ENCODE measurements at regions not wholly inside any gene's neighbourhood (a gene's known extent, or its start where the extent isn't known, plus 50 kb on each side); places are given as distances from the start of the nearest gene placed in this dataset.

GRCh38 chr10:31648966-31649365 is 279.7 kb downstream of the ARHGAP12 start:
- H3K27me3 ChIP-seq (ENCODE audit: control insufficient read depth in 2 of 2, insufficient read depth in 2 of 2, low read length in 2 of 2) = no peaks in the 10 kb centered on the region
- H3K9ac ChIP-seq (ENCODE audit: low read depth in 1 of 2, low read length in 2 of 2) = no peak overlapping the region
- no peak overlapping the region for H3K4me3 ChIP-seq (ENCODE audit: low read length in 2 of 2)
- no peak overlapping the region for H3K27ac ChIP-seq (ENCODE audit: low read depth in 2 of 2, low read length in 2 of 2)
- H3K4me1 ChIP-seq (ENCODE audit: control insufficient read depth in 2 of 2, insufficient read depth in 2 of 2, low read length in 2 of 2) = no peaks in the 10 kb centered on the region
- H3K36me3 ChIP-seq (ENCODE audit: control insufficient read depth in 2 of 2, insufficient read depth in 2 of 2, low read length in 2 of 2) = no peaks in the 10 kb centered on the region
- no peaks in the 10 kb centered on the region for H3K9me3 ChIP-seq (ENCODE audit: control insufficient read depth in 2 of 2, low read length in 2 of 2)

GRCh38 chr10:31647861-31648260 is 280.8 kb downstream of the ARHGAP12 start:
- Histone ChIP-seq H3K27ac (ENCODE audit: low read depth in 2 of 2, low read length in 2 of 2) (no peak overlapping the region), H3K4me3 (ENCODE audit: low read length in 2 of 2) (no peak overlapping the region), H3K36me3 (ENCODE audit: control insufficient read depth in 2 of 2, insufficient read depth in 2 of 2, low read length in 2 of 2) (no peaks in the 10 kb centered on the region), H3K27me3 (ENCODE audit: control insufficient read depth in 2 of 2, insufficient read depth in 2 of 2, low read length in 2 of 2) (no peaks in the 10 kb centered on the region), H3K9ac (ENCODE audit: low read depth in 1 of 2, low read length in 2 of 2) (no peak overlapping the region), H3K4me1 (ENCODE audit: control insufficient read depth in 2 of 2, insufficient read depth in 2 of 2, low read length in 2 of 2) (no peaks in the 10 kb centered on the region), H3K9me3 (ENCODE audit: control insufficient read depth in 2 of 2, low read length in 2 of 2) (no peaks in the 10 kb centered on the region)

GRCh38 chr10:31646519-31646918 is 282.1 kb downstream of the ARHGAP12 start:
- no peak overlapping the region for H3K4me3 ChIP-seq (ENCODE audit: low read length in 2 of 2)
- no peak overlapping the region for H3K27ac ChIP-seq (ENCODE audit: low read depth in 2 of 2, low read length in 2 of 2)
- no peaks in the 10 kb centered on the region for H3K4me1 ChIP-seq (ENCODE audit: control insufficient read depth in 2 of 2, insufficient read depth in 2 of 2, low read length in 2 of 2)
- no peak overlapping the region for H3K9ac ChIP-seq (ENCODE audit: low read depth in 1 of 2, low read length in 2 of 2)
- H3K27me3 ChIP-seq (ENCODE audit: control insufficient read depth in 2 of 2, insufficient read depth in 2 of 2, low read length in 2 of 2) = no peaks in the 10 kb centered on the region
- H3K9me3 ChIP-seq (ENCODE audit: control insufficient read depth in 2 of 2, low read length in 2 of 2) = no peaks in the 10 kb centered on the region
- no peaks in the 10 kb centered on the region for H3K36me3 ChIP-seq (ENCODE audit: control insufficient read depth in 2 of 2, insufficient read depth in 2 of 2, low read length in 2 of 2)

- H3K9ac ChIP-seq (ENCODE audit: low read depth in 1 of 2, low read length in 2 of 2) = no peak overlapping the region
- no peaks in the 10 kb centered on the region for H3K27me3 ChIP-seq (ENCODE audit: control insufficient read depth in 2 of 2, insufficient read depth in 2 of 2, low read length in 2 of 2)
- H3K27ac ChIP-seq (ENCODE audit: low read depth in 2 of 2, low read length in 2 of 2) = no peak overlapping the region
- H3K36me3 ChIP-seq (ENCODE audit: control insufficient read depth in 2 of 2, insufficient read depth in 2 of 2, low read length in 2 of 2) = no peaks in the 10 kb centered on the region
- H3K9me3 ChIP-seq (ENCODE audit: control insufficient read depth in 2 of 2, low read length in 2 of 2) = no peaks in the 10 kb centered on the region
- no peaks in the 10 kb centered on the region for H3K4me1 ChIP-seq (ENCODE audit: control insufficient read depth in 2 of 2, insufficient read depth in 2 of 2, low read length in 2 of 2)
- no peak overlapping the region for H3K4me3 ChIP-seq (ENCODE audit: low read length in 2 of 2)
These were observed 282.8 kb downstream of the ARHGAP12 start for GRCh38 chr10:31645786-31646185.

GRCh38 chr10:31644931-31645633 is 283.5 kb downstream of the ARHGAP12 start:
- Histone ChIP-seq H3K4me1 (ENCODE audit: control insufficient read depth in 2 of 2, insufficient read depth in 2 of 2, low read length in 2 of 2) (no peaks in the 10 kb centered on the region), H3K9ac (ENCODE audit: low read depth in 1 of 2, low read length in 2 of 2) (no peak overlapping the region), H3K27me3 (ENCODE audit: control insufficient read depth in 2 of 2, insufficient read depth in 2 of 2, low read length in 2 of 2) (no peaks in the 10 kb centered on the region), H3K4me3 (ENCODE audit: low read length in 2 of 2) (no peak overlapping the region), H3K9me3 (ENCODE audit: control insufficient read depth in 2 of 2, low read length in 2 of 2) (no peaks in the 10 kb centered on the region), H3K27ac (ENCODE audit: low read depth in 2 of 2, low read length in 2 of 2) (no peak overlapping the region), H3K36me3 (ENCODE audit: control insufficient read depth in 2 of 2, insufficient read depth in 2 of 2, low read length in 2 of 2) (no peaks in the 10 kb centered on the region)

GRCh38 chr10:31642281-31642680 is 286.4 kb downstream of the ARHGAP12 start:
- Histone ChIP-seq H3K9me3 (ENCODE audit: control insufficient read depth in 2 of 2, low read length in 2 of 2) (no peaks in the 10 kb centered on the region), H3K27ac (ENCODE audit: low read depth in 2 of 2, low read length in 2 of 2) (no peak overlapping the region), H3K9ac (ENCODE audit: low read depth in 1 of 2, low read length in 2 of 2) (no peak overlapping the region), H3K27me3 (ENCODE audit: control insufficient read depth in 2 of 2, insufficient read depth in 2 of 2, low read length in 2 of 2) (no peaks in the 10 kb centered on the region), H3K4me1 (ENCODE audit: control insufficient read depth in 2 of 2, insufficient read depth in 2 of 2, low read length in 2 of 2) (no peaks in the 10 kb centered on the region), H3K36me3 (ENCODE audit: control insufficient read depth in 2 of 2, insufficient read depth in 2 of 2, low read length in 2 of 2) (no peaks in the 10 kb centered on the region), H3K4me3 (ENCODE audit: low read length in 2 of 2) (no peak overlapping the region)

GRCh38 chr10:31635415-31636065 is 293.1 kb downstream of the ARHGAP12 start:
- no peak overlapping the region for H3K9ac ChIP-seq (ENCODE audit: low read depth in 1 of 2, low read length in 2 of 2)
- H3K4me1 ChIP-seq (ENCODE audit: control insufficient read depth in 2 of 2, insufficient read depth in 2 of 2, low read length in 2 of 2) = no peaks in the 10 kb centered on the region
- H3K9me3 ChIP-seq (ENCODE audit: control insufficient read depth in 2 of 2, low read length in 2 of 2) = no peaks in the 10 kb centered on the region
- no peaks in the 10 kb centered on the region for H3K27me3 ChIP-seq (ENCODE audit: control insufficient read depth in 2 of 2, insufficient read depth in 2 of 2, low read length in 2 of 2)
- H3K36me3 ChIP-seq (ENCODE audit: control insufficient read depth in 2 of 2, insufficient read depth in 2 of 2, low read length in 2 of 2) = no peaks in the 10 kb centered on the region
- H3K27ac ChIP-seq (ENCODE audit: low read depth in 2 of 2, low read length in 2 of 2) = no peak overlapping the region
- H3K4me3 ChIP-seq (ENCODE audit: low read length in 2 of 2) = no peak overlapping the region

- no peaks in the 10 kb centered on the region for H3K36me3 ChIP-seq (ENCODE audit: control insufficient read depth in 2 of 2, insufficient read depth in 2 of 2, low read length in 2 of 2)
- no peak overlapping the region for H3K9ac ChIP-seq (ENCODE audit: low read depth in 1 of 2, low read length in 2 of 2)
- no peaks in the 10 kb centered on the region for H3K9me3 ChIP-seq (ENCODE audit: control insufficient read depth in 2 of 2, low read length in 2 of 2)
These were observed 293.6 kb downstream of the ARHGAP12 start for GRCh38 chr10:31635009-31635408.

GRCh38 chr10:31630861-31631567 is 297.6 kb downstream of the ARHGAP12 start:
- Histone ChIP-seq H3K36me3 (ENCODE audit: control insufficient read depth in 2 of 2, insufficient read depth in 2 of 2, low read length in 2 of 2) (no peaks in the 10 kb centered on the region), H3K27me3 (ENCODE audit: control insufficient read depth in 2 of 2, insufficient read depth in 2 of 2, low read length in 2 of 2) (no peaks in the 10 kb centered on the region), H3K9ac (ENCODE audit: low read depth in 1 of 2, low read length in 2 of 2) (no peak overlapping the region), H3K4me1 (ENCODE audit: control insufficient read depth in 2 of 2, insufficient read depth in 2 of 2, low read length in 2 of 2) (no peaks in the 10 kb centered on the region), H3K9me3 (ENCODE audit: control insufficient read depth in 2 of 2, low read length in 2 of 2) (no peaks in the 10 kb centered on the region), H3K4me3 (ENCODE audit: low read length in 2 of 2) (no peak overlapping the region), H3K27ac (ENCODE audit: low read depth in 2 of 2, low read length in 2 of 2) (no peak overlapping the region)

More at GRCh38 chr10:31635009-31635408, 293.6 kb downstream of the ARHGAP12 start:
- Histone ChIP-seq H3K4me1 (ENCODE audit: control insufficient read depth in 2 of 2, insufficient read depth in 2 of 2, low read length in 2 of 2) (no peaks in the 10 kb centered on the region), H3K27ac (ENCODE audit: low read depth in 2 of 2, low read length in 2 of 2) (no peak overlapping the region), H3K4me3 (ENCODE audit: low read length in 2 of 2) (no peak overlapping the region), H3K27me3 (ENCODE audit: control insufficient read depth in 2 of 2, insufficient read depth in 2 of 2, low read length in 2 of 2) (no peaks in the 10 kb centered on the region)

GRCh38 chr10:31625566-31625965 is 303.1 kb downstream of the ARHGAP12 start:
- H3K9ac ChIP-seq (ENCODE audit: low read depth in 1 of 2, low read length in 2 of 2) = no peak overlapping the region
- H3K4me3 ChIP-seq (ENCODE audit: low read length in 2 of 2) = no peak overlapping the region
- no peaks in the 10 kb centered on the region for H3K9me3 ChIP-seq (ENCODE audit: control insufficient read depth in 2 of 2, low read length in 2 of 2)
- H3K27ac ChIP-seq (ENCODE audit: low read depth in 2 of 2, low read length in 2 of 2) = no peak overlapping the region
- H3K36me3 ChIP-seq (ENCODE audit: control insufficient read depth in 2 of 2, insufficient read depth in 2 of 2, low read length in 2 of 2) = no peaks in the 10 kb centered on the region
- no peaks in the 10 kb centered on the region for H3K27me3 ChIP-seq (ENCODE audit: control insufficient read depth in 2 of 2, insufficient read depth in 2 of 2, low read length in 2 of 2)
- peaks cover 0 to 2% of the 10 kb centered on the region in 2 donors for H3K4me1 ChIP-seq (ENCODE audit: control insufficient read depth in 2 of 2, insufficient read depth in 2 of 2, low read length in 2 of 2)

Data from mucosa of rectum (tissue), 2 donors.